ENCODE measurements at regions not wholly inside any gene's neighbourhood (a gene's known extent, or its start where the extent isn't known, plus 50 kb on each side); places are given as distances from the start of the nearest gene placed in this dataset.
A peak's percentile ranks its signal among the peaks of the same experiment; 100 is the strongest.
"Not testable (repeated sequence)": the region's sequence is repeated elsewhere in the genome, so short reads cannot be mapped to it uniquely, and the experiment has no call there.

GRCh38 chr3:106328224-106328623, 459.4 kb upstream of the CBLB start:
- DNase-seq, result no peak

- DNase-seq, result no peak
These were observed 460.7 kb upstream of the CBLB start for GRCh38 chr3:106329521-106329920.

- DNase-seq, result no peak
These were observed 462.8 kb upstream of the CBLB start for GRCh38 chr3:106331636-106332035.

DNA sequence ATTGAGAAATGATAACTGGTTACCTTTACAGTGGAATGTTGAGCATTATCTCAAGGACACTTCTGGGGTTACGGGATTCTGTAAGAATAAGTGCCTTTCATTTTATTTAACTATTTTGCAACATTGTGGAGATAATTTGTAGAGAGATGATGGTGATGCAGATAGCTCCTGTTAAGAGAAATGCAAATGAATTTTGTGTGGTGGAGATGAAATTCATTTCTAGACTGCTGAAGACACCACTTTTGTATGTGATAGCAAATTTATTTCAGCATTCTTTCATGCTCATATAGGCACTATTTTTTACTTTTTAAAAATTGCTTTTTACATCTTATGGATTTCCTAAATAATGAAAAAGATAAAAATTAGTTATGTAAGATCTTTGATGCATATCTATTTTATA, 463.3 kb upstream of the CBLB start:
- no peak for DNase-seq

- peak; percentile 41 for DNase-seq
These were observed 464.1 kb upstream of the CBLB start for GRCh38 chr3:106332884-106333283.

DNA sequence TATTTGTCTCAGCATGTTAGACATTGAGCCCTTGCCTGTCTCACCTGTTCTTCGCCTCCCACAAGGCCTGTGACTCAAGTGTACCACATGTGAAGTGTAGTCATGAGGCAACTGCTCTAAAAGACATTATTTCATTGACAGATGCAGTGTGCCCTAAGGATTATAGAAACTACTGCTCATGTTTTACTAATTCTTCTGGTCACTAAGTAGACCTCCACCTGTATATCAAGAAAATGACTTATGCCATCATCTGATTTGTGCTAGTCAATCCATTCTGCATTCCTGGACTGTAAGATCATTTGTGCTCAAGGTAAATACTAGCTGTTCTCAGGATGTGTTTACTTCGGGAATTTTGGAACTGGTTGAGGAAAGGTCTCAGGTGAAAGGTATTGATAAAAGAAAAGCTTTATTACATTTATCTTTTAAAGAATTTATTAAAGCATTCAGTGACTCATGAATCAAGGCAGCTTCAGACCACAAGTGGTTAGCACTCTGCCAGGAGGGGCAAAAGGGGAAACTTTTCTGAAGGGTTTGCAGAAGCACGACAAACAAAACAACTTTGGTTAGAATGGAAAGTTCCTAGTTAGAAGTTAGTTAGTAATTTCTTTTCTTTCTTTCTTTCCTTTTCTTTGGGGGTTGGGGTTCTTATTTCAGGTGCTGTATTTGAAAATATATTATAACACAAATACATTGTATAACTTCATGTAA, 465.3 kb upstream of the CBLB start:
- DNase-seq, result peak; percentile 60

- no peak for DNase-seq
These were observed 467.8 kb upstream of the CBLB start for GRCh38 chr3:106336619-106337018.

GRCh38 chr3:106337116-106337515, 468.3 kb upstream of the CBLB start:
- DNase-seq, result peak; percentile 50

DNA sequence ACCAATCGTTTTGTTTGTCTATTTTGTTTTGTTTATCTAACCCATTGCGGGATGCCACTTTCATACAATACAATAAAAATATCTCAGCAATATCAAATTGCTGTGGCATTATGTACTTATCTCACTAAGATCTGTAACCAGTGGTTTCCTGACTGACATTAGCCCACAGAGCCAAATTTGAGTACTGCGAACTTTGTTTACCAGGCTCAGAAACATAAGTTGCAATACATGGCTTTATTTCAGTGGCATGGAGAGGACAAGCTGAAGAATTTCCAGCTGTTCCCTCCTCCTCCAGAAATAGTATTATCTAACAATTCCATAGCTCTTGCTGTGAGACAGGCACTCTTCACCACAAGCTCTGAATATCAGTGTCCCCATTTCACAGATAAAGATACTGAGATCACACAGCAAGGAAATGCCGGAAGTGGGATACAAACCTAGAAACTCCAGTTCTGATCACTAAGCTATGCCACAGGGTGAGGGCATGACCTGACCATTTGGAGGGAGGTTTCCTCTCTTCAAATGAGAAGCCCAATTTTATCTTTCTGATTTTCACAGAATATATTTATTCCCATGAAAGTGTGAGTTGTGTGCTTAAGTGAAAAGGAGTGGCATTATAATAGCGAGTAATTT, 469.9 kb upstream of the CBLB start:
- DNase-seq, result no peak

DNA sequence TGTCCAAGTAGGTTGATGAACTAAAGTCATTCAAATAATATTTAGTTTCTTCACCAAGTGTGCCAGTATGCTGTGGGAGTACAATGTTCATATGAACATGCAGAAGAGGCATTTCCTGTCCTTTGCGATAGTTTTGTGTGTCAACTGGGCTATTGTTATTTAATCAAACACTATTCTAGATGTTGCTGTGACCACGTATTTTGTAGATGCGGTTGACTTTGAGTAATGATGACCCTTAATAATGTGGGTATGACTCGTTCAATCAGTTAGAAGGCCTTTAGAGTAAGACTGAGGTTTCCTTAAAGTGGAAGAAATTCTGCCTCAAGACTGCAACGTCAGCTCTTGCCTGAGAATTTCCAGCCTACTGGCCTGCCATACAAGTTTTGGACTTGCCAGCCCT, 470.7 kb upstream of the CBLB start:
- no peak for DNase-seq

- DNase-seq, result peak; percentile 34
These were observed 472.3 kb upstream of the CBLB start for GRCh38 chr3:106341087-106341486.

GRCh38 chr3:106341586-106342162, 472.9 kb upstream of the CBLB start:
- no peak for DNase-seq

- DNase-seq, result no peak
These were observed 473.6 kb upstream of the CBLB start for GRCh38 chr3:106342386-106342785.

- no peak for DNase-seq
These were observed 475.0 kb upstream of the CBLB start for GRCh38 chr3:106343811-106344210.

DNA sequence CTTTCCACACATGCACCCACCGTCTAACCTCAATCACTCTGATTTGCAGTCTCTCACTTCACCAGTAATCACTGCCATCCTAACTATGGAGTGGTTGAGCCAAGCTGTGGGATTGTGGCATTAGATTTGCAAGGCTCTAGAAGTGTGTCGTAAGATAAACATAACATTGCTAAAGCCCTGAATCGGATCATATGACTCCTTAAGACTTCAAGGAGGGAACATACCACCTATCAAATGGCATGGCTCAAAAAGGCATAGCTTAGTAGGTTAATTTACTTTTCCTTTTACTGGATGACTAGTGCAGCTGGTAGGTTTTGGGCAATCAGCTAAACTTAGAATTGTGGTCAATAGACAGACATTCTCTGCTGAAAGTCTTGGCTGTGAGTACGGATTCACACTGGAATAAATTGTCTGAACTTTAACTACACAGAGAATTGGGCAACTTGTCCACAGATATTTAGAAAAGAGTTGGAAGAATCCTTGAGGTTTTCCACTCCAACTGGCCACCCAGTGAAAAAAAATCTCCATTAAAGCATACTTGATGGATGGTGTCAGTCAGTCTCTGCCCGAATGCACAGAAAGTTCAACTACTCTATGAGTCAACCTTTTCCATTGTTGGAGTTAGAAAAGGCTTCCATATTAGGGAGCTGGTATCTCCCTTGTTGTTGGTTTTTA, 476.7 kb upstream of the CBLB start:
- peak; percentile 79 for DNase-seq

DNA sequence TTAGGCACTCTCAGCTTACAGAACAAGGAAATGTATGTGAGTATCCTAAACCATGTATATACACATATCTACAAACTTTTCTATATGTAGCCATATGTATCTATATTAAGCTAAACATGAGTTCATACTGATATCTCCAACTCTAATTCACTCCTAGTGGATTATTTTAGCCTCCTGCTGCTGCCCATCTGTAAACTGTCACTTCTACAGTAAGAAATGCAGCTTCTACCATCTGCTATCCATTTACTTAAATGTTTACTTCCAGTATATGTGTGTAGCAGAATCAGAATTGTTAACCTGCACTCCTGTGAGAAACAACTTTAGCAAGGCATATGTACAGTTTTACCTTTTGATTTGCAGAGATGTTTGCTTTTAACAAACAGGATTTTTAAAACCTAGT, 478.5 kb upstream of the CBLB start:
- DNase-seq, result no peak

DNA sequence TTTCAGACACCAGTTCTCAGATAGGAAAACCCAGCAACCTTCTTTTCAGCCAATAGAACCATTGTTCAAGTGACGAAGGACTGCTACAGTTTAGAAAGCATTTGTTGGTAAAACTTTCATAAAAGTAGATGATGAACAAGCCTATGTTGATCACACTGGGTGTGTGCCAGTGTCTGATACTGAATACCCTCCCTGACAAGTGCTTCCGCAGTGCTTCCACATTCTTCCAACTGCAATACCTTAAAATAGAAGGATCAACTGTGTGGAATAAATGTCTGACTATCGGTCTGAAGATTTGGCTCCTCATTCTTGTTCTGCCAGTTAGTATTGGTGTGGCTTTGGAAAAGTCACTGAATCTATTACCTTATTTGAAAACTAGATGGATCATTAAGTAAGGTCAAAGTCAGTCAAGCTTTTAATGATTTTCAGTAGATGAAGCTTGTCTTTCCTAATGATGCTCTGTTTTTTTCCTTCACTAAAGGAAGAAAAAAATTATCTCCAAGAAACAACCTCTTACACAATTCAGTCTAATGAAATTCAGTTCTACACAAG, 479.4 kb upstream of the CBLB start:
- no peak for DNase-seq

- DNase-seq, result no peak
These were observed 480.5 kb upstream of the CBLB start for GRCh38 chr3:106349191-106349881.

DNA sequence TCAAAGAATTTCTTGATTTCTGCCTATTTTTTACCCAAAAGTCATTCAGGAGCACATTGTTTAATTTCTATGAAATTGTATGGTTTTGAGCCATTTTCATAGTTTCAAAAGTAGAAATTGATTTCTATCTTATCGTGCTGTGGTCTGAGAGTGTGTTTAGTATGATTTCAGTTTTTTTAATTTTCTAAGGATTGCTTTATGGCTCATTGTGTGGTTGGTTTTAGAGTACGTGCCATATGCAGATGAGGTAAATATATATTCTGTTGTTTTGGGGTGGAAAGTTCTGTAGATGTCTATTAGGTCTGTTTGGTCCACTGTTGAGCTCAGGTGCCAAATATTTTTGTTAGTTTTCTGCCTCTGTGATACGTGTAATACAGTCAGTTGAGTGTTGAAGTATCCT, 487.1 kb upstream of the CBLB start:
- no peak for DNase-seq

- DNase-seq, result no peak
These were observed 490.9 kb upstream of the CBLB start for GRCh38 chr3:106359692-106360091.

DNA sequence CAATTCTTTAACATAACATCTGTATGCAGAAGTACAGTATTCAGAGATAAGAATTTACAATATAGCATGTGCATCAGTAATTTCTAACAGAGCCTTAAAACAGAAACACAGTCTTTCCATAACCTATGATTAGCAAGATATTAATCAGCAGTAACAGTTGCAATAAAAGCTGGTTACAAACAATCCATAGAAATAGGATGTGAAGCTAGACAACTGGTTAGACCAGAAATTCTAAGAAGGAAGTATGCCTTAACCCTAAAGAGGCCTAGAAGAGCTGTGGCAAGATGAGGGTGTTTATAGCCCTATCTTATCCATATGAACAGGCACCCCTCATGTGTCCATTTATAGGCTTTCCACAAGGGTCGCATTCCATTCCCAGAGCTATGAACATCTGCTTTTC, 492.1 kb upstream of the CBLB start:
- not testable (repeated sequence) for DNase-seq

DNA sequence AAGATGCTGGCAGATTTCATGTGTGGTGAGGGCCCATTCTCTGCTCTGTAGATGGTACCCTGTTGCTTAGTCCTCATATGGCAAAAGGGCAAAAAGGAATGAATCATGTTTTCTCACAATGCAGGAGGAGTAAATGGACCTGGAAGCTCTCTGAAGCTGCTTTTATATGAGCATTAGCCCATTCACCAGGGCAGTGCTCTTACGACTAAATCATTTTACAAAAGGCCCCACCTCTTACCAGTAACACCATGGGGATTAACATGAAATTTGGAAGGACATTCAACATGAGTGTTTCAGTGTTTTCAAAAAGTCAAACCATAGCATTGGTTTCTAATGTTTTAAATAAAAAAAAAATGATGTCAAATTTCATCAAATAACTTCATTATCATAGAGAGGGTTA, 495.7 kb upstream of the CBLB start:
- DNase-seq, result no peak

DNA sequence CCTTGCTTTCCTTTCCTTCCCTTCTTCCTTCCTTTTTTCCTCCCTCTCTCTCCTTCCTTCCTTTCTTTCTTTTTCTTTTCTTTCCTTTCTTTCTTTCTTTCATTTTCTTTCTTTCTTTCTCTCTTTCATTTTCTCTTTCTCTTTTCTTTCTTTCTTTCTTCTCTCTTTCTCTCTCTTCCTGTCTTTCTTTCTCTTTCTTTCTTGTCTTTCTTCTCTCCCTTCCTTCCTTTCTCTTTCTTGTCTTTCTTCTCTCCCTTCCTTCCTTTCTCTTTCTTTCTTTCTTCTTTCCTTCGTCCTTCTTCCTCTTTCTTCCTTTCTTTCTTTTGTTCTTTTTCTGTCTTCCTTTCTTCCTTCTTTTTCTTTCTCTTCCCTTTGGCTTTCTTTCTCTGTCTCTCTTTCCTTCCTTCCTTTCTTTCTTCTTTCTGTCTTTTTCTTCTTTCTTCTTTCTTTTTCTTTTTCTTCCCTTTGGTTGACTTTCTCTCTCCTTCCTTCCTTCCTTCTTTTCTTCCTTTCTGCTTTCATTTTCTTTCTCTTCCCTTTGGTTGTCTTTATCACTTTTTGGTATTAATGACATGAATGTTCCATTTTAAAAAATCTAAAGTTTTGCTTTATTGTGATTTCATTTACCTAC, 496.4 kb upstream of the CBLB start:
- no peak for DNase-seq
